HG03521 (cell line): ENCODE measurements at regions not wholly inside any gene's neighbourhood (a gene's known extent, or its start where the extent isn't known, plus 50 kb on each side); places are given as distances from the start of the nearest gene placed in this dataset.

Experiments used
- ATAC-seq: cut with Tn5 transposase; IDR thresholded peaks from one replicate; pipeline ENCODE4 v1.9.1; 2021; ENCODE audit warnings: mild to moderate bottlenecking, moderate library complexity; ENCODE audit not compliant: unreplicated experiment

- no peak for ATAC-seq
Observed at GRCh38 chr2:16262526-16263178, 322.3 kb downstream of the MYCN start.

- ATAC-seq = no peak
Observed at GRCh38 chr2:16261791-16262190, 321.4 kb downstream of the MYCN start.

- no peak for ATAC-seq
Observed at GRCh38 chr2:16261071-16261470, 320.7 kb downstream of the MYCN start.

GRCh38 chr2:16260041-16260830, 319.9 kb downstream of the MYCN start:
- no peak for ATAC-seq

GRCh38 chr2:16259010-16259409, 318.7 kb downstream of the MYCN start:
- ATAC-seq = no peak

- ATAC-seq = no peak
Observed at GRCh38 chr2:16258350-16258749, 318.0 kb downstream of the MYCN start.

- no peak for ATAC-seq
Observed at GRCh38 chr2:16257322-16258028, 317.1 kb downstream of the MYCN start.

GRCh38 chr2:16256601-16257321, 316.4 kb downstream of the MYCN start:
- ATAC-seq = no peak

- no peak for ATAC-seq
Observed at GRCh38 chr2:16255120-16255519, 314.8 kb downstream of the MYCN start.

GRCh38 chr2:16254356-16254965, 314.1 kb downstream of the MYCN start:
- ATAC-seq = no peak

GRCh38 chr2:16253291-16253690, 312.9 kb downstream of the MYCN start:
- ATAC-seq = no peak

GRCh38 chr2:16252891-16253290, 312.5 kb downstream of the MYCN start:
- ATAC-seq = no peak

GRCh38 chr2:16252251-16252650, 311.9 kb downstream of the MYCN start:
- ATAC-seq = no peak

GRCh38 chr2:16251511-16252225, 311.3 kb downstream of the MYCN start:
- no peak for ATAC-seq

GRCh38 chr2:16250886-16251285, 310.5 kb downstream of the MYCN start:
- ATAC-seq = no peak

- no peak for ATAC-seq
Observed at GRCh38 chr2:16250466-16250865, 310.1 kb downstream of the MYCN start.

- ATAC-seq = no peak
Observed at GRCh38 chr2:16250056-16250425, 309.7 kb downstream of the MYCN start.

GRCh38 chr2:16249246-16250055, 309.1 kb downstream of the MYCN start:
- no peak for ATAC-seq

GRCh38 chr2:16248571-16249105, 308.3 kb downstream of the MYCN start:
- ATAC-seq = no peak
